IMR-90 (cell line): ENCODE measurements at regions not wholly inside any gene's neighbourhood (a gene's known extent, or its start where the extent isn't known, plus 50 kb on each side); places are given as distances from the start of the nearest gene placed in this dataset.

Experiments used
- ATAC-seq: fragments of 200-7000 bp; cut with Tn5 transposase; 2 replicates; pipeline ENCODE4 v1.9.1; 2020; ENCODE audit warnings: low read depth, mild to moderate bottlenecking, moderate library complexity
- BruUV-seq: library from RNA; stranded (reverse); fragments of 400-500 nt; replicated peaks from 2 replicates; lab custom pipeline; 2021; lab: Mats Ljungman, UMichigan
- CTCF ChIA-PET: fragments of 300-600 bp; formaldehyde crosslinking; extraction: SDS; loops from one replicate; lab custom pipeline; 2021; ENCODE audit warnings: antibody characterized with exemption; lab: Yijun Ruan, JAX
- POLR2A ChIA-PET: fragments of 300-600 bp; sonication (Branson Sonifier 250); formaldehyde crosslinking; loops from one replicate; lab custom pipeline; 2022; ENCODE audit warnings: antibody characterized with exemption; ENCODE audit not compliant: unreplicated experiment; lab: Charles Lee
- DNase-seq: peaks from one replicate; pipeline ENCODE4 v3.0.0; 2013
- H2AFZ ChIP-seq: replicated peaks from 2 replicates; pipeline ENCODE3; 2013; ENCODE audit warnings: low read length, mild to moderate bottlenecking; ENCODE audit not compliant: poor library complexity
- H2AK5ac ChIP-seq: 2 replicates; pipeline ENCODE4 v1.6.1; 2013; ENCODE audit warnings: low read depth, low read length, inconsistent platforms
- H2AK9ac ChIP-seq: replicated peaks from 2 replicates; pipeline ENCODE3; 2013; ENCODE audit warnings: mild to moderate bottlenecking, low read depth, low read length, moderate library complexity; ENCODE audit not compliant: poor library complexity
- H2BK120ac ChIP-seq: 2 replicates; pipeline ENCODE4 v1.6.1; 2013; ENCODE audit warnings: low read depth, low read length, inconsistent platforms
- H2BK15ac ChIP-seq: 3 replicates; pipeline ENCODE4 v1.6.1; 2013; ENCODE audit warnings: low read depth, low read length, inconsistent platforms
- H2BK20ac ChIP-seq: 2 replicates; pipeline ENCODE4 v1.6.1; 2013; ENCODE audit warnings: low read depth, mild to moderate bottlenecking, inconsistent platforms, low read length, moderate library complexity
- H2BK5ac ChIP-seq: 2 replicates; pipeline ENCODE4 v1.6.1; 2013; ENCODE audit warnings: mild to moderate bottlenecking, low read depth, low read length, inconsistent platforms; ENCODE audit not compliant: poor library complexity, severe bottlenecking
- H3K14ac ChIP-seq: replicated peaks from 2 replicates; pipeline ENCODE4 v1.6.1; 2013; ENCODE audit warnings: low read depth, low read length, inconsistent platforms
- H3K18ac ChIP-seq: 2 replicates; pipeline ENCODE4 v1.6.1; 2013; ENCODE audit warnings: low read depth, low read length, control low read depth
- H3K23ac ChIP-seq: 2 replicates; pipeline ENCODE4 v1.6.1; 2013; ENCODE audit warnings: low read depth, low read length, inconsistent platforms
- H3K27ac ChIP-seq: 2 replicates; pipeline ENCODE4 v1.5.1; 2013; ENCODE audit warnings: mild to moderate bottlenecking, control low read depth, low read length; ENCODE audit not compliant: insufficient read depth
- H3K27me3 ChIP-seq: 2 replicates; pipeline ENCODE4 v1.6.1; 2013; ENCODE audit warnings: low read length; ENCODE audit not compliant: control insufficient read depth, insufficient read depth
- H3K36me3 ChIP-seq: 2 replicates; pipeline ENCODE4 v1.6.1; 2013; ENCODE audit warnings: low read length, mixed read lengths; ENCODE audit not compliant: control insufficient read depth, insufficient read depth
- H3K4ac ChIP-seq: 2 replicates; pipeline ENCODE4 v1.6.1; 2013; ENCODE audit warnings: low read depth, low read length, inconsistent platforms
- H3K4me1 ChIP-seq: 2 replicates; pipeline ENCODE4 v1.6.1; 2013; ENCODE audit warnings: low read length, mixed read lengths; ENCODE audit not compliant: control insufficient read depth, insufficient read depth
- H3K4me2 ChIP-seq: 2 replicates; pipeline ENCODE4 v1.6.1; 2013; ENCODE audit warnings: low read depth, mild to moderate bottlenecking, control low read depth, low read length, moderate library complexity
- H3K4me3 ChIP-seq: 2 replicates; pipeline ENCODE4 v1.5.1; 2013; ENCODE audit warnings: low read depth, mild to moderate bottlenecking, control low read depth, low read length, moderate library complexity; ENCODE audit not compliant: insufficient read depth
- H3K56ac ChIP-seq: 2 replicates; pipeline ENCODE4 v1.6.1; 2013; ENCODE audit warnings: low read length, inconsistent platforms; ENCODE audit not compliant: insufficient read depth; ENCODE audit errors: extremely low read depth
- H3K79me1 ChIP-seq, 2 experiments: 2 replicates each; pipeline ENCODE4 v1.6.1; 2013; ENCODE audit warnings: low read length in 2 of 2, inconsistent platforms in 1 of 2, low read depth in 1 of 2
- H3K9ac ChIP-seq: 2 replicates; pipeline ENCODE4 v1.6.1; 2013; ENCODE audit warnings: low read depth, low read length, control low read depth
- H3K9me1 ChIP-seq: 2 replicates; pipeline ENCODE4 v1.6.1; 2013; ENCODE audit warnings: low read length, inconsistent platforms; ENCODE audit not compliant: insufficient read depth
- H3K9me3 ChIP-seq: 2 replicates; pipeline ENCODE4 v1.6.1; 2013; ENCODE audit warnings: low read length; ENCODE audit not compliant: control insufficient read depth, insufficient read depth
- H4K20me1 ChIP-seq: 2 replicates; pipeline ENCODE4 v1.6.1; 2013; ENCODE audit warnings: low read length, inconsistent platforms; ENCODE audit not compliant: insufficient read depth
- H4K5ac ChIP-seq: 2 replicates; pipeline ENCODE4 v1.6.1; 2013; ENCODE audit warnings: mild to moderate bottlenecking, low read depth, low read length, control low read depth
- H4K8ac ChIP-seq, 2 experiments: 2 replicates each; pipeline ENCODE4 v1.6.1; 2013; ENCODE audit warnings: low read depth in 2 of 2, low read length in 2 of 2, control low read depth in 1 of 2, inconsistent platforms in 1 of 2
- H4K91ac ChIP-seq: 2 replicates; pipeline ENCODE4 v1.6.1; 2013; ENCODE audit warnings: low read depth, low read length, inconsistent platforms; ENCODE audit not compliant: insufficient read depth
- BHLHE40 ChIP-seq: fragments of 150-350 bp; IDR thresholded peaks from 2 replicates; pipeline ENCODE4 v1.6.1; 2016; ENCODE audit warnings: mild to moderate bottlenecking, low read depth, low read length
- CEBPB ChIP-seq: IDR thresholded peaks from 2 replicates; pipeline ENCODE4 v1.6.1; 2012; ENCODE audit warnings: low read depth, low read length, improper control_type of control experiment
- CHD1 ChIP-seq: IDR thresholded peaks from 2 replicates; pipeline ENCODE4 v1.6.1; 2012; ENCODE audit warnings: low read depth, low read length, improper control_type of control experiment
- ELK1 ChIP-seq: fragments of 150-350 bp; IDR thresholded peaks from 2 replicates; pipeline ENCODE4 v1.6.1; 2016; ENCODE audit warnings: low read depth, mild to moderate bottlenecking, low read length, moderate library complexity, borderline replicate concordance
- FOS ChIP-seq: fragments of 150-350 bp; IDR thresholded peaks from 2 replicates; pipeline ENCODE4 v1.6.1; 2016; ENCODE audit warnings: low read depth, low read length
- MAFK ChIP-seq: IDR thresholded peaks from 2 replicates; pipeline ENCODE4 v1.6.1; 2012; ENCODE audit warnings: low read depth, low read length, improper control_type of control experiment
- MAZ ChIP-seq: IDR thresholded peaks from 2 replicates; pipeline ENCODE4 v1.6.1; 2012; ENCODE audit warnings: low read depth, mild to moderate bottlenecking, low read length, improper control_type of control experiment, moderate library complexity, borderline replicate concordance
- MXI1 ChIP-seq: IDR thresholded peaks from 2 replicates; pipeline ENCODE4 v1.6.1; 2012; ENCODE audit warnings: low read depth, mild to moderate bottlenecking, low read length, moderate library complexity, borderline replicate concordance
- NFE2L2 ChIP-seq: fragments of 150-350 bp; IDR thresholded peaks from 2 replicates; pipeline ENCODE4 v1.6.1; 2016; ENCODE audit warnings: low read depth, mild to moderate bottlenecking, low read length
- POLR2A ChIP-seq: IDR thresholded peaks from 2 replicates; pipeline ENCODE4 v1.6.1; 2012; ENCODE audit warnings: mild to moderate bottlenecking, low read depth, low read length
- RAD21 ChIP-seq: IDR thresholded peaks from 2 replicates; pipeline ENCODE4 v1.6.1; 2012; ENCODE audit warnings: low read length, improper control_type of control experiment
- RCOR1 ChIP-seq: IDR thresholded peaks from 2 replicates; pipeline ENCODE4 v1.6.1; 2012; ENCODE audit warnings: mild to moderate bottlenecking, low read length, improper control_type of control experiment; ENCODE audit not compliant: insufficient replicate concordance
- RFX5 ChIP-seq: IDR thresholded peaks from 2 replicates; pipeline ENCODE4 v1.8.0; 2012; ENCODE audit warnings: low read depth, mild to moderate bottlenecking, low read length, moderate library complexity
- SMC3 ChIP-seq: fragments of 150-350 bp; IDR thresholded peaks from 2 replicates; pipeline ENCODE4 v1.6.1; 2016; ENCODE audit warnings: low read depth, mild to moderate bottlenecking, antibody characterized with exemption, low read length, moderate library complexity
- WGBS, 2 experiments: methylation state at CpG; one replicate each; pipeline versions ENCODE4 v1.1.5 to v1.1.7; 2013; ENCODE audit warnings: missing lambda C conversion rate in 2 of 2; ENCODE audit not compliant: insufficient read length in 1 of 2; ENCODE audit errors: extremely low coverage in 2 of 2; 5-methylcytosine and 5-hydroxymethylcytosine counted together
- dilution Hi-C: fragments of 300-500 bp; cut with HindIII; formaldehyde crosslinking; loops from one replicate; pipeline ENCODE4 v1.14.3; 2018; ENCODE audit warnings: low sequenced_read_pairs; ENCODE audit not compliant: unreplicated experiment
- in situ Hi-C: fragments of 300-500 bp; cut with MboI; formaldehyde crosslinking; loops from 3 replicates; pipeline ENCODE4 v1.14.3; 2019; ENCODE audit warnings: low sequenced_read_pairs, inconsistent platforms, mixed read lengths
- intact Hi-C: fragments of 100-400 bp; cut with micrococcal nuclease; formaldehyde crosslinking; loops from 2 replicates; pipeline ENCODE4 v1.10.0; 2022
- TF ChIP-seq, protein P1 (sequence below): fragments of 150-350 bp; IDR thresholded peaks from 2 replicates; pipeline ENCODE4 v1.6.1; 2017; ENCODE audit warnings: mild to moderate bottlenecking, antibody characterized with exemption, low read length, low read depth
- TF ChIP-seq, protein P2 (sequence below): conservative IDR thresholded peaks from 2 replicates; pipeline ENCODE4 v1.5.1; 2012; ENCODE audit warnings: mild to moderate bottlenecking, low read depth, low read length, improper control_type of control experiment

GRCh38 chr17:79444198-79444597 lies 166.7 kb downstream of the RBFOX3 start:
- ATAC-seq (no peak), DNase-seq (no peak)
- no TSS peak for BruUV-seq
- in situ Hi-C loops: no loop called here
- Histone ChIP-seq H3K9me1 (no peaks in the 10 kb centered on the region), H4K20me1 (no peaks in the 10 kb centered on the region), H4K91ac (no peak overlapping the region), H3K9ac (no peak overlapping the region), H3K23ac (no peak overlapping the region), H3K56ac (no peak overlapping the region), H2BK120ac (no peak overlapping the region), H3K36me3 (no peaks in the 10 kb centered on the region), H3K27me3 (no peaks in the 10 kb centered on the region; the same call in 1 of the 2 replicates), H4K5ac (no peak overlapping the region), H2BK5ac (no peak overlapping the region), H3K4ac (no peak overlapping the region), H3K27ac (no peak overlapping the region), H2BK20ac (no peak overlapping the region), H3K4me2 (no peak overlapping the region), H2AK5ac (no peak overlapping the region), H2BK15ac (no peak overlapping the region), H3K18ac (no peak overlapping the region), H3K14ac (no peak overlapping the region), H2AFZ (no peak overlapping the region), H4K8ac (no peak overlapping the region), H2AK9ac (no peak overlapping the region), H3K4me1 (no peaks in the 10 kb centered on the region), H3K79me1 (no peaks in the 10 kb centered on the region), H3K9me3 (no peaks in the 10 kb centered on the region), H3K4me3 (no peak overlapping the region)
- ChIA-PET POLR2A (no interaction called here), CTCF (no interaction called here)
- dilution Hi-C loops: no loop called here
- intact Hi-C loops: no loop called here
- no peak for TF ChIP-seq MAFK
- no peak for TF ChIP-seq RAD21
- TF ChIP-seq NFE2L2: no peak
- TF ChIP-seq BHLHE40: no peak
- no peak for TF ChIP-seq CEBPB
- no peak for TF ChIP-seq POLR2A
- TF ChIP-seq SMC3: no peak
- no peak for TF ChIP-seq ELK1
- TF ChIP-seq MAZ: no peak
- TF ChIP-seq, protein P1, sequence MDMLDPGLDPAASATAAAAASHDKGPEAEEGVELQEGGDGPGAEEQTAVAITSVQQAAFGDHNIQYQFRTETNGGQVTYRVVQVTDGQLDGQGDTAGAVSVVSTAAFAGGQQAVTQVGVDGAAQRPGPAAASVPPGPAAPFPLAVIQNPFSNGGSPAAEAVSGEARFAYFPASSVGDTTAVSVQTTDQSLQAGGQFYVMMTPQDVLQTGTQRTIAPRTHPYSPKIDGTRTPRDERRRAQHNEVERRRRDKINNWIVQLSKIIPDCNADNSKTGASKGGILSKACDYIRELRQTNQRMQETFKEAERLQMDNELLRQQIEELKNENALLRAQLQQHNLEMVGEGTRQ: no peak
- no peak for TF ChIP-seq RCOR1
- TF ChIP-seq CHD1: no peak
- no peak for TF ChIP-seq MXI1
- no peak for TF ChIP-seq RFX5
- TF ChIP-seq FOS: no peak
- TF ChIP-seq, protein P2, sequence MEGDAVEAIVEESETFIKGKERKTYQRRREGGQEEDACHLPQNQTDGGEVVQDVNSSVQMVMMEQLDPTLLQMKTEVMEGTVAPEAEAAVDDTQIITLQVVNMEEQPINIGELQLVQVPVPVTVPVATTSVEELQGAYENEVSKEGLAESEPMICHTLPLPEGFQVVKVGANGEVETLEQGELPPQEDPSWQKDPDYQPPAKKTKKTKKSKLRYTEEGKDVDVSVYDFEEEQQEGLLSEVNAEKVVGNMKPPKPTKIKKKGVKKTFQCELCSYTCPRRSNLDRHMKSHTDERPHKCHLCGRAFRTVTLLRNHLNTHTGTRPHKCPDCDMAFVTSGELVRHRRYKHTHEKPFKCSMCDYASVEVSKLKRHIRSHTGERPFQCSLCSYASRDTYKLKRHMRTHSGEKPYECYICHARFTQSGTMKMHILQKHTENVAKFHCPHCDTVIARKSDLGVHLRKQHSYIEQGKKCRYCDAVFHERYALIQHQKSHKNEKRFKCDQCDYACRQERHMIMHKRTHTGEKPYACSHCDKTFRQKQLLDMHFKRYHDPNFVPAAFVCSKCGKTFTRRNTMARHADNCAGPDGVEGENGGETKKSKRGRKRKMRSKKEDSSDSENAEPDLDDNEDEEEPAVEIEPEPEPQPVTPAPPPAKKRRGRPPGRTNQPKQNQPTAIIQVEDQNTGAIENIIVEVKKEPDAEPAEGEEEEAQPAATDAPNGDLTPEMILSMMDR: no peak
- 30% methylated on average over 2 of the region's 4 CpGs; no CpG with 5 or more reads in 1 of the 2 experiments for WGBS, 2 experiments
